ENCODE measurements at regions not wholly inside any gene's neighbourhood (a gene's known extent, or its start where the extent isn't known, plus 50 kb on each side); places are given as distances from the start of the nearest gene placed in this dataset.

GRCh38 chr14:22456421-22456820, 132.6 kb downstream of the DAD1 start:
- no peak overlapping the region for H3K27ac ChIP-seq
- intact Hi-C loops (cut with DNase I; ENCODE audit: low total_unique reads): loop anchor here (10.0 kb wide), 1 partner anchor 1218 kb away; no protein-coding TSS in a partner anchor
- H3K4me3 ChIP-seq: no peak overlapping the region
- H3K9me3 ChIP-seq: no peaks in the 10 kb centered on the region
- H3K36me3 ChIP-seq: no peaks in the 10 kb centered on the region
- DNase-seq (ENCODE audit: low spot score in 2 of 2): no peak
- H3K4me1 ChIP-seq: no peaks in the 10 kb centered on the region
- TF ChIP-seq POLR2AphosphoS5 (IDR thresholded peaks at IDR 0.05): no peak
- no peak for TF ChIP-seq CTCF (IDR thresholded peaks at IDR 0.05)
- no peak for TF ChIP-seq POLR2A (IDR thresholded peaks at IDR 0.05)
- H3K27me3 ChIP-seq: no peaks in the 10 kb centered on the region

GRCh38 chr14:22452330-22452729, 136.7 kb downstream of the DAD1 start:
- Histone ChIP-seq H3K4me3 (no peak overlapping the region), H3K9me3 (no peaks in the 10 kb centered on the region), H3K36me3 (no peaks in the 10 kb centered on the region), H3K4me1 (no peaks in the 10 kb centered on the region), H3K27ac (no peak overlapping the region), H3K27me3 (no peaks in the 10 kb centered on the region)
- no peak for DNase-seq (ENCODE audit: low spot score in 2 of 2)
- TF ChIP-seq POLR2AphosphoS5 (IDR thresholded peaks at IDR 0.05) (no peak), CTCF (IDR thresholded peaks at IDR 0.05) (no peak), POLR2A (IDR thresholded peaks at IDR 0.05) (no peak)
- intact Hi-C loops (cut with DNase I; ENCODE audit: low total_unique reads): loop anchor here (10.0 kb wide), 1 partner anchor 1222 kb away; no protein-coding TSS in a partner anchor

GRCh38 chr14:22450266-22450665, 138.8 kb downstream of the DAD1 start:
- no peak overlapping the region for H3K4me3 ChIP-seq
- H3K36me3 ChIP-seq: no peaks in the 10 kb centered on the region
- no peak overlapping the region for H3K27ac ChIP-seq
- DNase-seq (ENCODE audit: low spot score in 2 of 2): no peak
- no peak for TF ChIP-seq POLR2AphosphoS5 (IDR thresholded peaks at IDR 0.05)
- H3K27me3 ChIP-seq: no peaks in the 10 kb centered on the region
- no peaks in the 10 kb centered on the region for H3K4me1 ChIP-seq
- no peaks in the 10 kb centered on the region for H3K9me3 ChIP-seq
- intact Hi-C loops (cut with DNase I; ENCODE audit: low total_unique reads): loop anchor here (10.0 kb wide), 1 partner anchor 1225 kb away; no protein-coding TSS in a partner anchor

GRCh38 chr14:22449600-22449905, 139.5 kb downstream of the DAD1 start:
- no peak for DNase-seq (ENCODE audit: low spot score in 2 of 2)
- intact Hi-C loops (cut with DNase I; ENCODE audit: low total_unique reads): no loop called here
- H3K4me3 ChIP-seq: no peak overlapping the region
- H3K4me1 ChIP-seq: no peaks in the 10 kb centered on the region
- H3K27me3 ChIP-seq: no peaks in the 10 kb centered on the region
- H3K27ac ChIP-seq: peak overlapping the region in 1 of 2 donors; percentile 34
- no peaks in the 10 kb centered on the region for H3K9me3 ChIP-seq
- TF ChIP-seq CTCF (IDR thresholded peaks at IDR 0.05) (no peak), POLR2A (IDR thresholded peaks at IDR 0.05) (no peak), POLR2AphosphoS5 (IDR thresholded peaks at IDR 0.05) (no peak)
- H3K36me3 ChIP-seq: no peaks in the 10 kb centered on the region

- H3K4me1 ChIP-seq: no peaks in the 10 kb centered on the region
- intact Hi-C loops (cut with DNase I; ENCODE audit: low total_unique reads): no loop called here
- no peak overlapping the region for H3K4me3 ChIP-seq
- no peak for TF ChIP-seq POLR2AphosphoS5 (IDR thresholded peaks at IDR 0.05)
- no peak for TF ChIP-seq POLR2A (IDR thresholded peaks at IDR 0.05)
- TF ChIP-seq CTCF (IDR thresholded peaks at IDR 0.05): no peak
- no peaks in the 10 kb centered on the region for H3K27me3 ChIP-seq
- H3K9me3 ChIP-seq: no peaks in the 10 kb centered on the region
- no peaks in the 10 kb centered on the region for H3K36me3 ChIP-seq
- peak overlapping the region in 1 of 2 donors; percentile 60 for H3K27ac ChIP-seq
- no peak for DNase-seq (ENCODE audit: low spot score in 2 of 2)
Measured at GRCh38 chr14:22448905-22449599, 140.0 kb downstream of the DAD1 start.
